ENCODE measurements at regions not wholly inside any gene's neighbourhood (a gene's known extent, or its start where the extent isn't known, plus 50 kb on each side); places are given as distances from the start of the nearest gene placed in this dataset.

GRCh38 chr2:239477591-239477990 is 76.8 kb upstream of the HDAC4 start:
- H3K36me3 ChIP-seq (ENCODE audit: control insufficient read depth in 4 of 4, insufficient read depth in 4 of 4, low read length in 3 of 4), result no peaks in the 10 kb centered on the region
- WGBS (ENCODE audit: insufficient coverage), result 93% methylated on average over 19 of the region's 19 CpGs
- no peak for DNase-seq
- no peak overlapping the region for H3K27ac ChIP-seq (ENCODE audit: insufficient read depth in 1 of 2, low read depth in 1 of 2, low read length in 2 of 2, poor library complexity in 1 of 2, severe bottlenecking in 2 of 2)
- ChIA-PET POLR2A (interaction anchor here (0.7 kb wide), 1 partner anchor 211 kb away, joined by 3 read pairs; no protein-coding TSS in a partner anchor), CTCF (no interaction called here)
- no peaks in the 10 kb centered on the region for H3K9me3 ChIP-seq (ENCODE audit: control extremely low read depth in 1 of 5, control insufficient read depth in 4 of 5, insufficient read depth in 2 of 5, low read depth in 1 of 5, low read length in 4 of 5)
- no peaks in the 10 kb centered on the region for H3K4me1 ChIP-seq (ENCODE audit: control extremely low read depth in 1 of 4, control insufficient read depth in 4 of 4, insufficient read depth in 4 of 4, low read length in 3 of 4)
- H3K4me3 ChIP-seq (ENCODE audit: control insufficient read depth in 1 of 7, extremely low read depth in 1 of 7, insufficient read depth in 4 of 7, low read depth in 2 of 7, low read length in 6 of 7), result no peak overlapping the region
- H3K27me3 ChIP-seq (replicated peaks in 2 of 5; ENCODE audit: control insufficient read depth in 4 of 5, insufficient read depth in 5 of 5, low read length in 4 of 5), result peaks cover 0 to 6% (median 0%) of the 10 kb centered on the region in 5 experiments

DNA sequence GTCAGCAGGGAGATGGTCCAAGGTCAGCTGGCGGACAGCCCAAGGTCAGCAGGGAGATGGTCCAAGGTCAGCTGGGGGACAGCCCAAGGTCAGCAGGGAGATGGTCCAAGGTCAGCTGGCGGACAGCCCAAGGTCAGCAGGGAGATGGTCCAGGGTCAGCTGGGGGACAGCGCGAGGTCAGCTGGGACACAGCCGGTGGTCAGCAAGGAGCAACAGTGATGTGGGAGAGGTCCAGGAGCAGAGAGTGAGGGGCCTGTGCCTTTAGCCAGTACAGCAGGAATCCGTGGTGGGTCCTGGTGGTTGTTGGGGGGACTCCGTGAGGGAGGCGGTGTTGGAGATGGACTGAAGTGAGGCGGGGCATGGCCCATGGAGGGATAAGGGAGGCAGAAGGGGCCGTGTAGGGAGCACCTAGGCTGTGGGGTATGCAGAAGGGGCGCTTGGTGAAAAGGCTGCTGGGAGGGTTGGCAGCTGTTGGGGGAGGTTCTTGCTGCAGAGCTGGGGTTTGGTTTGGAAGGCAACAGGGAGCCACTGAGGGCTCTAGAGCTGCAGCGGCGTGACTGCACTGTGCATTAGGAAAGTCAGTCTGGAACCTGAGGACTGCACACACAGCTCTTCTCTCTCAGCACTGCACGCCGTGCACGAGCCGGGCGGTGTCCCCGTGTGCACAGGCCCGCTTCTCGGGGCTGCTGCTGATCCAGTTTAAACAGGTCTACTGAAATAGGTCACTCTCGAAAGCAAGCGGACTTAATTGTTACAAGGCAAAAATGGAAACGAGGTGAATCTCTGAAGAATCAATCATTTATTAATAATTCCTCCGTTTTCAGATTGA is 76.2 kb upstream of the HDAC4 start:
- CTCF ChIA-PET, result no interaction called here
- no peak overlapping the region for H3K27ac ChIP-seq (ENCODE audit: insufficient read depth in 1 of 2, low read depth in 1 of 2, low read length in 2 of 2, poor library complexity in 1 of 2, severe bottlenecking in 2 of 2)
- H3K4me3 ChIP-seq (ENCODE audit: control insufficient read depth in 1 of 7, extremely low read depth in 1 of 7, insufficient read depth in 4 of 7, low read depth in 2 of 7, low read length in 6 of 7), result no peak overlapping the region
- WGBS (ENCODE audit: insufficient coverage), result 96% methylated on average over 19 of the region's 25 CpGs
- DNase-seq, result peak in 2 of 3 donors; percentile 13 to 51
- no peaks in the 10 kb centered on the region for H3K9me3 ChIP-seq (ENCODE audit: control extremely low read depth in 1 of 5, control insufficient read depth in 4 of 5, insufficient read depth in 2 of 5, low read depth in 1 of 5, low read length in 4 of 5)
- peaks cover 0 to 6% (median 2%) of the 10 kb centered on the region in 5 experiments for H3K27me3 ChIP-seq (replicated peaks in 2 of 5; ENCODE audit: control insufficient read depth in 4 of 5, insufficient read depth in 5 of 5, low read length in 4 of 5)
- H3K36me3 ChIP-seq (ENCODE audit: control insufficient read depth in 4 of 4, insufficient read depth in 4 of 4, low read length in 3 of 4), result no peaks in the 10 kb centered on the region
- POLR2A ChIA-PET, result interaction anchor here (0.6 to 0.7 kb wide), 2 partner anchors 210 to 254 kb away, joined by 3 to 4 read pairs; no protein-coding TSS in a partner anchor
- no peaks in the 10 kb centered on the region for H3K4me1 ChIP-seq (ENCODE audit: control extremely low read depth in 1 of 4, control insufficient read depth in 4 of 4, insufficient read depth in 4 of 4, low read length in 3 of 4)

DNA sequence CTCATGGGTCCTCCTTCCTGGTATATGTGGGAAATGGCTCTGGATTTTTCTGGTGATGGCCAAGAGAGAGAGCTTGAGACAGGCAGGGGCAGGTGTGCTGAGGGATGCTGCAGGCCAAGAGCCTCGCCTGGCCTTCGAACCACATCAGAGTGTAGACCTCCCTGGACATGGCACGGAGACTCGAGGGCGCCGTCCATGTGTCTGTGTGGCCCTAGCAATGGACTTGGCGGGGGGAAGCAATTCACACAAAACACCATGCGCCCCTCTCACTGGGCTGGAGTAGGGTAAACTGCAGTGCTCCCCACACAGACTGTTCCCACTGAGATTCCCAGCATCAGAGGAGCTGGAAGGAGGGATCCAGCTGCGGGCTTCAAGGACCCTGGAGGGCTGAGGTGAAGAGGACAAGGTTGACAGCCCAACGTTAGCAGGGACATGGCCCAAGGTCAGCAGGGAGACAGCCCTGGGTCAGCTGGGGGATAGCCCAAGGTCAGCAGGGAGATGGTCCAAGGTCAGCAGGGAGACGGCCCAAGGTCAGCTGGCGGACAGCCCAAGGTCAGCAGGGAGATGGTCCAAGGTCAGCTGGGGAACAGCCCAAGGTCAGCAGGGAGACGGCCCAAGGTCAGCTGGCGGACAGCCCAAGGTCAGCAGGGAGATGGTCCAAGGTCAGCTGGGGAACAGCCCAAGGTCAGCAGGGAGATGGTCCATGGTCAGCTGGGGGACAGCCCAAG is 75.4 kb upstream of the HDAC4 start:
- Histone ChIP-seq H3K4me3 (ENCODE audit: control insufficient read depth in 1 of 7, extremely low read depth in 1 of 7, insufficient read depth in 4 of 7, low read depth in 2 of 7, low read length in 6 of 7) (no peak overlapping the region), H3K27me3 (replicated peaks in 2 of 5; ENCODE audit: control insufficient read depth in 4 of 5, insufficient read depth in 5 of 5, low read length in 4 of 5) (peaks cover 0 to 6% (median 0%) of the 10 kb centered on the region in 5 experiments), H3K27ac (ENCODE audit: insufficient read depth in 1 of 2, low read depth in 1 of 2, low read length in 2 of 2, poor library complexity in 1 of 2, severe bottlenecking in 2 of 2) (no peak overlapping the region), H3K9me3 (ENCODE audit: control extremely low read depth in 1 of 5, control insufficient read depth in 4 of 5, insufficient read depth in 2 of 5, low read depth in 1 of 5, low read length in 4 of 5) (no peaks in the 10 kb centered on the region), H3K36me3 (ENCODE audit: control insufficient read depth in 4 of 4, insufficient read depth in 4 of 4, low read length in 3 of 4) (no peaks in the 10 kb centered on the region), H3K4me1 (ENCODE audit: control extremely low read depth in 1 of 4, control insufficient read depth in 4 of 4, insufficient read depth in 4 of 4, low read length in 3 of 4) (no peaks in the 10 kb centered on the region)
- ChIA-PET CTCF (no interaction called here), POLR2A (interaction anchor here (0.6 kb wide), 1 partner anchor 253 kb away, joined by 4 read pairs; no protein-coding TSS in a partner anchor)
- WGBS (ENCODE audit: insufficient coverage), result 96% methylated on average over 14 of the region's 14 CpGs
- peak in 1 of 3 donors; percentile 5 for DNase-seq

DNA sequence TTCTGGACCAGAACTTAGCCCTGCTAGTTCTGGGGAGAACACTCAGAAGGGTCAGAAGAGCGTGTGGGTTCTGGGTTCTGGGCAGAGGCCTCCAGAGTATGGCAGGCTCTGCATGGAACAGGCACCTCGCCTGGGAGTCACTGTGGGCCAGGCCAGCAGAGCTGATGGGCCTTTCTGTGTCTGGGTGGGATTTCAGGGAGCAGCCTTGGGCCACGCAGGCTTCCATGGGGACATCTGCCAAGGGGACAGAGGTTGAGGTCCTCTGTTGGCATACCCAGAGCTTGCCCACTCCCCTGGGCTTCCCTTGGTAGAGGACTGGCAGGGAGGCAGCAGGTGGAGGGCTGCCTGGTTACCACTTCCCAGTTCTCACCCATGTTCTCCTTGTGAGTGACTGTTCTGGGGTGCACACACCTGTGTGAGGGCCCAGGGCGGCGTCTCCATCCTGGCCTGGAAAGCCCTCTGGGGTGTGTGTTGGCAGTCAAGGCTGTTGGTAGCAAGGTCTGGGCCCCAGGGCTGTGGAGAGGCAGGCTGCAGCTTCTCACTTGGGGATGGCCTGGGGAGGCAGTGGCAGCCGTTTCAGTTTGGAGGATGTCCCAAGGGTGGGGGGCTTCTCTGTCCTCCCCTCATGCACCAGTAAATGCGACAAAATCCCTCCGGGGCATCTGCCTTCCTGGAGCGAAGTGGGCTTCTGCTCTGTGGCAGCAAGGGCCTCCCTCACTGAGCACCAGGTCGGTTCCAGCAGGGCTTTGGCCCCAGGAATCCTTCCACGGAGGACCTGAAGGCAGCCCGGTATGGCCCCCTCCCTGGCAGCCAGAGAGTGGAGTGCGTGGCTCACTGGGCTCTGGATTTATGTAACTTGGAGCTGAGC is 74.6 kb upstream of the HDAC4 start:
- 86% methylated on average over 13 of the region's 13 CpGs for WGBS (ENCODE audit: insufficient coverage)
- ChIA-PET POLR2A (no interaction called here), CTCF (no interaction called here)
- Histone ChIP-seq H3K4me3 (ENCODE audit: control insufficient read depth in 1 of 7, extremely low read depth in 1 of 7, insufficient read depth in 4 of 7, low read depth in 2 of 7, low read length in 6 of 7) (no peak overlapping the region), H3K27me3 (replicated peaks in 2 of 5; ENCODE audit: control insufficient read depth in 4 of 5, insufficient read depth in 5 of 5, low read length in 4 of 5) (peaks cover 0 to 6% (median 0%) of the 10 kb centered on the region in 5 experiments), H3K4me1 (ENCODE audit: control extremely low read depth in 1 of 4, control insufficient read depth in 4 of 4, insufficient read depth in 4 of 4, low read length in 3 of 4) (no peaks in the 10 kb centered on the region), H3K27ac (ENCODE audit: insufficient read depth in 1 of 2, low read depth in 1 of 2, low read length in 2 of 2, poor library complexity in 1 of 2, severe bottlenecking in 2 of 2) (no peak overlapping the region), H3K36me3 (ENCODE audit: control insufficient read depth in 4 of 4, insufficient read depth in 4 of 4, low read length in 3 of 4) (no peaks in the 10 kb centered on the region), H3K9me3 (ENCODE audit: control extremely low read depth in 1 of 5, control insufficient read depth in 4 of 5, insufficient read depth in 2 of 5, low read depth in 1 of 5, low read length in 4 of 5) (no peaks in the 10 kb centered on the region)
- DNase-seq, result no peak

- ChIA-PET CTCF (no interaction called here), POLR2A (no interaction called here)
- Histone ChIP-seq H3K9me3 (ENCODE audit: control extremely low read depth in 1 of 5, control insufficient read depth in 4 of 5, insufficient read depth in 2 of 5, low read depth in 1 of 5, low read length in 4 of 5) (peaks cover 0 to 5% (median 0%) of the 10 kb centered on the region in 5 experiments), H3K4me3 (ENCODE audit: control insufficient read depth in 1 of 7, extremely low read depth in 1 of 7, insufficient read depth in 4 of 7, low read depth in 2 of 7, low read length in 6 of 7) (no peak overlapping the region), H3K27me3 (replicated peaks in 2 of 5; ENCODE audit: control insufficient read depth in 4 of 5, insufficient read depth in 5 of 5, low read length in 4 of 5) (peaks cover 0 to 6% (median 0%) of the 10 kb centered on the region in 5 experiments), H3K27ac (ENCODE audit: insufficient read depth in 1 of 2, low read depth in 1 of 2, low read length in 2 of 2, poor library complexity in 1 of 2, severe bottlenecking in 2 of 2) (no peak overlapping the region), H3K4me1 (ENCODE audit: control extremely low read depth in 1 of 4, control insufficient read depth in 4 of 4, insufficient read depth in 4 of 4, low read length in 3 of 4) (no peaks in the 10 kb centered on the region), H3K36me3 (ENCODE audit: control insufficient read depth in 4 of 4, insufficient read depth in 4 of 4, low read length in 3 of 4) (no peaks in the 10 kb centered on the region)
- WGBS (ENCODE audit: insufficient coverage), result 84% methylated on average over 6 of the region's 8 CpGs
- no peak for DNase-seq
These were observed 72.5 kb upstream of the HDAC4 start for GRCh38 chr2:239473211-239473805.

DNA sequence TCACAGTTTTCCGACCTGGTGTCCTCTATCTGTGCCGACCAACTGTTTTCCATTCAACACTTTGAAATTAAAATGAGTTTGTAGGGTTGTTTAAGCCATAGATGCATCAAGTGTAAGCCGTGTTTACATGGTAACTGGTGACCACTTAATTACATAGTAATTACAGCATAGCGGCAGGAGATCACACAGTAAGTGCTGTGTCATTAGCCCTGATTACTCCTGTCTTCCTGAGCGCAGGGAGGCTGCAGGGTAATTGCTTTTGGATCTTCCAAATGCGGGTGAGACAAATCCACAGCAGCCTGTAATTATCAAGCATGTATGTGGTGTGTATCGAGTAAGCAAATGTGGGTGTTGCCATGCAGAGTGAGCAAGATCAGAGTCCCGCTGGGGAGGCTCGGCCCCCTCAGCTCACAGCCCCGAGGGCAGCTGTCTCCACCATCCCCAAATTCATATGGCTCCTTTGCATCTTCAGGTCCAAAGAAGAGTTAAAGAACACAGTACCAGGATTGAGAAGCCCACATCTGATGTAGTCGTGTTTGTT is 71.5 kb upstream of the HDAC4 start:
- Histone ChIP-seq H3K9me3 (ENCODE audit: control extremely low read depth in 1 of 5, control insufficient read depth in 4 of 5, insufficient read depth in 2 of 5, low read depth in 1 of 5, low read length in 4 of 5) (peaks cover 0 to 5% (median 0%) of the 10 kb centered on the region in 5 experiments), H3K36me3 (ENCODE audit: control insufficient read depth in 4 of 4, insufficient read depth in 4 of 4, low read length in 3 of 4) (no peaks in the 10 kb centered on the region), H3K4me1 (ENCODE audit: control extremely low read depth in 1 of 4, control insufficient read depth in 4 of 4, insufficient read depth in 4 of 4, low read length in 3 of 4) (no peaks in the 10 kb centered on the region), H3K27ac (ENCODE audit: insufficient read depth in 1 of 2, low read depth in 1 of 2, low read length in 2 of 2, poor library complexity in 1 of 2, severe bottlenecking in 2 of 2) (no peak overlapping the region), H3K27me3 (replicated peaks in 2 of 5; ENCODE audit: control insufficient read depth in 4 of 5, insufficient read depth in 5 of 5, low read length in 4 of 5) (peaks cover 0 to 6% (median 0%) of the 10 kb centered on the region in 5 experiments), H3K4me3 (ENCODE audit: control insufficient read depth in 1 of 7, extremely low read depth in 1 of 7, insufficient read depth in 4 of 7, low read depth in 2 of 7, low read length in 6 of 7) (no peak overlapping the region)
- 79% methylated on average over 6 of the region's 11 CpGs for WGBS (ENCODE audit: insufficient coverage)
- ChIA-PET POLR2A (no interaction called here), CTCF (no interaction called here)
- DNase-seq, result no peak
